CD14-positive monocyte (primary cell): ENCODE measurements at regions not wholly inside any gene's neighbourhood (a gene's known extent, or its start where the extent isn't known, plus 50 kb on each side); places are given as distances from the start of the nearest gene placed in this dataset. TPM values are rescaled to one million over a fixed set of nuclear protein-coding genes. Genes with fewer than 3 reads are reported as not detected.

Experiments
- DNase-seq, 3 donors: peaks; one replicate each; pipeline ENCODE4 v3.0.0-alpha.2; 2011 to 2022
- H2AFZ ChIP-seq: 2 replicates; pipeline ENCODE4 v1.6.0; 2012; ENCODE audit warnings: mild to moderate bottlenecking, low read depth, low read length, inconsistent platforms; ENCODE audit not compliant: insufficient read depth, poor library complexity, severe bottlenecking
- H3K27ac ChIP-seq, 2 donors: 1 replicate in 1 of 2; 2 replicates in 1 of 2; pipeline ENCODE4 v1.5.1; 2012 to 2013; ENCODE audit warnings: low read length in 2 of 2, control low read depth in 1 of 2, inconsistent platforms in 1 of 2, low read depth in 1 of 2, mild to moderate bottlenecking in 1 of 2
- H3K27me3 ChIP-seq, 2 donors: one replicate each; pipeline versions ENCODE4 v1.6.0 to v1.6.1; 2011 to 2013; ENCODE audit warnings: low read length in 2 of 2; ENCODE audit not compliant: control insufficient read depth in 2 of 2, insufficient read depth in 2 of 2
- H3K36me3 ChIP-seq, 2 donors: replicated peaks in 1 of 2; 1 replicate in 1 of 2; 2 replicates in 1 of 2; pipeline versions ENCODE4 v1.5.1 to v1.6.1; 2012 to 2013; ENCODE audit warnings: low read length in 2 of 2, control low read depth in 1 of 2, inconsistent platforms in 1 of 2, mild to moderate bottlenecking in 1 of 2; ENCODE audit not compliant: insufficient read depth in 2 of 2, control insufficient read depth in 1 of 2
- H3K4me1 ChIP-seq, 2 donors: 1 replicate in 1 of 2; 2 replicates in 1 of 2; pipeline versions ENCODE4 v1.5.1 to v1.6.1; 2012 to 2013; ENCODE audit warnings: low read length in 2 of 2, control low read depth in 1 of 2, inconsistent platforms in 1 of 2, mild to moderate bottlenecking in 1 of 2, moderate library complexity in 1 of 2; ENCODE audit not compliant: insufficient read depth in 2 of 2, control insufficient read depth in 1 of 2
- H3K4me2 ChIP-seq: replicated peaks from 2 replicates; pipeline ENCODE3; 2012; ENCODE audit warnings: low read length, moderate library complexity, mild to moderate bottlenecking; ENCODE audit not compliant: poor library complexity, severe bottlenecking; ENCODE audit errors: extremely low read depth
- H3K4me3 ChIP-seq, 3 experiments: fragments of 200-600 bp in 1 of 3; sonication (generic) in 1 of 3; replicated peaks in 1 of 3; 1 replicate in 2 of 3; 2 replicates in 1 of 3; pipeline ENCODE4 v1.5.1; 2011 to 2013; ENCODE audit warnings: low read length in 3 of 3, mild to moderate bottlenecking in 3 of 3, control low read depth in 2 of 3, low read depth in 2 of 3, inconsistent platforms in 1 of 3, moderate library complexity in 1 of 3
- H3K79me2 ChIP-seq: 2 replicates; pipeline ENCODE4 v1.6.0; 2012; ENCODE audit warnings: mild to moderate bottlenecking, control low read depth, inconsistent platforms, low read length, moderate library complexity; ENCODE audit not compliant: insufficient read depth
- H3K9ac ChIP-seq: 2 replicates; pipeline ENCODE4 v1.6.0; 2017; ENCODE audit warnings: low read length, mild to moderate bottlenecking; ENCODE audit not compliant: insufficient read depth, poor library complexity, severe bottlenecking
- H3K9me3 ChIP-seq, 2 donors: replicated peaks in 1 of 2; 1 replicate in 1 of 2; 2 replicates in 1 of 2; pipeline versions ENCODE4 v1.5.1 to v1.6.1; 2012 to 2013; ENCODE audit warnings: low read length in 2 of 2, control low read depth in 1 of 2; ENCODE audit not compliant: control insufficient read depth in 1 of 2, insufficient read depth in 1 of 2
- H4K20me1 ChIP-seq: 2 replicates; pipeline ENCODE4 v1.6.0; 2012; ENCODE audit warnings: mild to moderate bottlenecking, low read length, control low read depth, moderate library complexity; ENCODE audit not compliant: insufficient read depth
- H3K27ac Mint-ChIP-seq, 7 donors: one replicate each; pipeline ENCODE4 v1.8.0; 2020; ENCODE audit warnings: mild to moderate bottlenecking in 7 of 7, mixed read lengths in 7 of 7, moderate library complexity in 6 of 7, inconsistent platforms in 2 of 7
- H3K27me3 Mint-ChIP-seq, 3 donors: one replicate each; pipeline ENCODE4 v1.8.0; 2021 to 2022; ENCODE audit warnings: low read depth in 3 of 3, mild to moderate bottlenecking in 3 of 3, mixed read lengths in 3 of 3, moderate library complexity in 3 of 3, inconsistent platforms in 1 of 3
- H3K36me3 Mint-ChIP-seq, 2 donors: one replicate each; pipeline ENCODE4 v1.8.0; 2020; ENCODE audit warnings: mixed read lengths in 2 of 2, inconsistent platforms in 1 of 2, mild to moderate bottlenecking in 1 of 2
- H3K4me1 Mint-ChIP-seq: one replicate; pipeline ENCODE4 v1.8.0; 2020; ENCODE audit warnings: mild to moderate bottlenecking, mixed read lengths
- H3K4me3 Mint-ChIP-seq, 2 donors: one replicate each; pipeline ENCODE4 v1.8.0; 2020; ENCODE audit warnings: mild to moderate bottlenecking in 2 of 2, mixed read lengths in 2 of 2, moderate library complexity in 1 of 2
- H3K9me3 Mint-ChIP-seq, 7 donors: one replicate each; pipeline ENCODE4 v1.8.0; 2020 to 2022; ENCODE audit warnings: mixed read lengths in 7 of 7, mild to moderate bottlenecking in 6 of 7, moderate library complexity in 6 of 7, inconsistent platforms in 2 of 7
- CTCF ChIP-seq: fragments of 200-600 bp; IDR thresholded peaks from one replicate; pipeline ENCODE4 v1.8.0; 2022; ENCODE audit warnings: antibody characterized with exemption, mild to moderate bottlenecking
- WGBS: methylation state at CpG from one replicate; pipeline ENCODE4 v1.1.5; 2013; ENCODE audit warnings: missing lambda C conversion rate; ENCODE audit not compliant: insufficient coverage; 5-methylcytosine and 5-hydroxymethylcytosine counted together
- intact Hi-C, 2 donors: fragments of 100-400 bp; cut with micrococcal nuclease; formaldehyde crosslinking; loops; one replicate each; pipeline versions ENCODE4 v1.15.0 to v1.15.1; 2023
- small RNA-seq: library from RNA; depleted of rRNA; stranded (forward); fragments of <200 nt; gene quantifications from one replicate; pipeline ENCODE3, GENCODE V24; 2012; ENCODE audit warnings: low read depth; ENCODE audit not compliant: insufficient read length

GRCh38 chr13:106621833-106622232, 53.9 kb upstream of the ARGLU1 start:
- Histone ChIP-seq H2AFZ (no peak overlapping the region), H3K79me2 (no peaks in the 10 kb centered on the region), H3K9ac (no peak overlapping the region), H4K20me1 (no peaks in the 10 kb centered on the region), H3K27ac (no peak overlapping the region), H3K36me3 (no peaks in the 10 kb centered on the region), H3K4me1 (no peaks in the 10 kb centered on the region), H3K27me3 (peaks cover 7 to 14% of the 10 kb centered on the region in 2 donors), H3K9me3 (no peaks in the 10 kb centered on the region), H3K4me2 (no peak overlapping the region), H3K4me3 (no peak overlapping the region)
- no peak for DNase-seq
- Mint-ChIP-seq H3K4me1 (peaks cover 2% of the 10 kb centered on the region), H3K27me3 (peaks cover 0 to 13% (median 2%) of the 10 kb centered on the region in 3 donors), H3K4me3 (no peak overlapping the region), H3K36me3 (no peaks in the 10 kb centered on the region), H3K27ac (no peak overlapping the region), H3K9me3 (peaks cover 0 to 3% (median 0%) of the 10 kb centered on the region in 7 donors)
- intact Hi-C loops = no loop called here
- WGBS = no CpG with 5 or more reads among the region's 1 CpG
- no peak for TF ChIP-seq CTCF

GRCh38 chr13:106619688-106620555, 52.0 kb upstream of the ARGLU1 start:
- intact Hi-C loops = no loop called here
- Histone ChIP-seq H3K4me2 (no peak overlapping the region), H3K27me3 (peaks cover 7 to 14% of the 10 kb centered on the region in 2 donors), H3K79me2 (no peaks in the 10 kb centered on the region), H3K4me3 (no peak overlapping the region), H3K9ac (no peak overlapping the region), H2AFZ (no peak overlapping the region), H3K4me1 (no peaks in the 10 kb centered on the region), H3K27ac (no peak overlapping the region), H3K9me3 (no peaks in the 10 kb centered on the region), H3K36me3 (no peaks in the 10 kb centered on the region), H4K20me1 (no peaks in the 10 kb centered on the region)
- H3K36me3 Mint-ChIP-seq = no peaks in the 10 kb centered on the region
- no CpG with 5 or more reads among the region's 10 CpGs for WGBS
- H3K27ac Mint-ChIP-seq = no peak overlapping the region
- peak; percentile 5 to 36 (median 18) for DNase-seq
- H3K27me3 Mint-ChIP-seq = peaks cover 0 to 12% (median 2%) of the 10 kb centered on the region in 3 donors
- peaks cover 0 to 3% (median 0%) of the 10 kb centered on the region in 7 donors for H3K9me3 Mint-ChIP-seq
- H3K4me3 Mint-ChIP-seq = peak overlapping the region in 1 of 2 donors; percentile 7
- peak; percentile 81 for TF ChIP-seq CTCF
- H3K4me1 Mint-ChIP-seq = peaks cover 2% of the 10 kb centered on the region

Small RNAs in the stretch of these regions (small RNA-seq; reads per million reads assigned to genes)
- gene MIR1267 (not detected), gene SNORD31B (21.5 reads per million, percentile 88 among the genes with 10 or more reads in this experiment)
